RWPE2 (cell line): ENCODE measurements at regions not wholly inside any gene's neighbourhood (a gene's known extent, or its start where the extent isn't known, plus 50 kb on each side); places are given as distances from the start of the nearest gene placed in this dataset.

Experiments used
- ATAC-seq: fragments of 200-7000 bp; cut with Tn5 transposase; 3 replicates; pipeline ENCODE4 v1.9.1; 2021; ENCODE audit warnings: low read depth
- DNase-seq: peaks from one replicate; pipeline ENCODE4 v3.0.0-alpha.2; 2020; ENCODE audit warnings: low spot score
- H3K27ac ChIP-seq: fragments of 450-650 bp; 2 replicates; pipeline ENCODE4 v1.5.1; 2017; ENCODE audit warnings: mild to moderate bottlenecking; ENCODE audit not compliant: poor library complexity, severe bottlenecking
- H3K27me3 ChIP-seq: fragments of 250-450 bp; sonication (Bioruptor Pico); 2 replicates; pipeline ENCODE4 v1.5.1; 2021; ENCODE audit warnings: mild to moderate bottlenecking, moderate library complexity; ENCODE audit not compliant: insufficient read depth, poor library complexity, severe bottlenecking
- H3K36me3 ChIP-seq: fragments of 250-450 bp; sonication (Bioruptor Pico); 2 replicates; pipeline ENCODE4 v1.5.1; 2020; ENCODE audit warnings: low read depth, mild to moderate bottlenecking, moderate library complexity
- H3K4me1 ChIP-seq: fragments of 250-450 bp; sonication (Bioruptor Pico); 2 replicates; pipeline ENCODE4 v1.5.1; 2021; ENCODE audit warnings: mild to moderate bottlenecking, moderate library complexity; ENCODE audit not compliant: insufficient read depth, poor library complexity, severe bottlenecking
- H3K4me3 ChIP-seq: fragments of 250-450 bp; sonication (Bioruptor Pico); 2 replicates; pipeline ENCODE4 v1.5.1; 2021; ENCODE audit warnings: mild to moderate bottlenecking, moderate library complexity; ENCODE audit not compliant: severe bottlenecking
- H3K9me3 ChIP-seq: fragments of 250-450 bp; sonication (Bioruptor Pico); 2 replicates; pipeline ENCODE4 v1.5.1; 2021; ENCODE audit warnings: mild to moderate bottlenecking, moderate library complexity; ENCODE audit not compliant: severe bottlenecking
- TF ChIP-seq, protein P1 (sequence below): fragments of 450-650 bp; IDR thresholded peaks from one replicate; pipeline ENCODE4 v1.5.1; 2017; ENCODE audit warnings: mild to moderate bottlenecking, moderate library complexity; ENCODE audit not compliant: poor library complexity, severe bottlenecking

DNA sequence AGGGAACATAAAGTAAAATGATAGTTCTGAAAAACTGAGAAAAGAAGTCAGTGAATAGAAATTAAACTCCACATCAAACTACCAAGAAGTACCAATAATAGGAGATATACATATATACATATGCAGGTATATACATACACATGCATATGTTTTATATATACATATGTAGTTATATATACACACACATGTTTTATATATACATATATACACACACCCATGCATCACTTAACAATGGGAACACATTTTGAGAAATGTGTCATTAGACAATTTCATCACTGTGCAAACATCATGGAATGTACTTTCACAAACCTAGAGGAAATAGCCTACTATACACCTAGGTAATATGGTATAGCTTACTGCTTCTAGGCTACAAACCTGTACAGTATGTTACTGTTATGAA lies 626.8 kb upstream of the PCDH9 start:
- no peaks in the 10 kb centered on the region for H3K4me1 ChIP-seq
- H3K9me3 ChIP-seq = no peaks in the 10 kb centered on the region
- DNase-seq = no peak
- TF ChIP-seq, protein P1, sequence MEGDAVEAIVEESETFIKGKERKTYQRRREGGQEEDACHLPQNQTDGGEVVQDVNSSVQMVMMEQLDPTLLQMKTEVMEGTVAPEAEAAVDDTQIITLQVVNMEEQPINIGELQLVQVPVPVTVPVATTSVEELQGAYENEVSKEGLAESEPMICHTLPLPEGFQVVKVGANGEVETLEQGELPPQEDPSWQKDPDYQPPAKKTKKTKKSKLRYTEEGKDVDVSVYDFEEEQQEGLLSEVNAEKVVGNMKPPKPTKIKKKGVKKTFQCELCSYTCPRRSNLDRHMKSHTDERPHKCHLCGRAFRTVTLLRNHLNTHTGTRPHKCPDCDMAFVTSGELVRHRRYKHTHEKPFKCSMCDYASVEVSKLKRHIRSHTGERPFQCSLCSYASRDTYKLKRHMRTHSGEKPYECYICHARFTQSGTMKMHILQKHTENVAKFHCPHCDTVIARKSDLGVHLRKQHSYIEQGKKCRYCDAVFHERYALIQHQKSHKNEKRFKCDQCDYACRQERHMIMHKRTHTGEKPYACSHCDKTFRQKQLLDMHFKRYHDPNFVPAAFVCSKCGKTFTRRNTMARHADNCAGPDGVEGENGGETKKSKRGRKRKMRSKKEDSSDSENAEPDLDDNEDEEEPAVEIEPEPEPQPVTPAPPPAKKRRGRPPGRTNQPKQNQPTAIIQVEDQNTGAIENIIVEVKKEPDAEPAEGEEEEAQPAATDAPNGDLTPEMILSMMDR = no peak
- no peak overlapping the region for H3K27ac ChIP-seq
- no peak overlapping the region for H3K4me3 ChIP-seq
- no peak for ATAC-seq
- no peaks in the 10 kb centered on the region for H3K36me3 ChIP-seq
- no peaks in the 10 kb centered on the region for H3K27me3 ChIP-seq

- DNase-seq = no peak
- no peak for ATAC-seq
- no peaks in the 10 kb centered on the region for H3K27me3 ChIP-seq
- no peaks in the 10 kb centered on the region for H3K9me3 ChIP-seq
- no peaks in the 10 kb centered on the region for H3K4me1 ChIP-seq
- H3K4me3 ChIP-seq = no peak overlapping the region
- TF ChIP-seq, protein P1 = no peak
- H3K27ac ChIP-seq = no peak overlapping the region
- no peaks in the 10 kb centered on the region for H3K36me3 ChIP-seq
Measured at GRCh38 chr13:67855741-67856238, 625.7 kb upstream of the PCDH9 start.

DNA sequence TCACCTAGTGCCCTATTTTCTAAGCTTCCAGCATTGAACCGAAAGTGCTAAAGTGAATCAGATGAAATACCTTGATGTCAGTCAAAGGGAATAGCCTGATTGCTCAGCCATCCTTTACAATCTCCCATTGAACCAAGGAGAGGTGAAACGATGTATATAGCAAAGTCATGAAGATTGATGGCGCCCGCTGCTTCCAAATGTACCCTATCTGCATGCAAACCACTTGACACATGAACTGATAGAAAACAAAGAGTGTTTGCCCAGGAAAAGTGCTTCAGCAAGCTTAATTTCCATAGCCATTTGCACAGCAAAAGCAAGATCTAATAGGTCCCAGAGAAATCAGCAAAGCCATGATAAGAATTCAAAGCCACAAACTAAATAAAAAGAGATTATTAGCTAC lies 624.9 kb upstream of the PCDH9 start:
- H3K4me1 ChIP-seq = no peaks in the 10 kb centered on the region
- no peak overlapping the region for H3K27ac ChIP-seq
- H3K36me3 ChIP-seq = no peaks in the 10 kb centered on the region
- ATAC-seq (no peak), DNase-seq (no peak)
- H3K9me3 ChIP-seq = no peaks in the 10 kb centered on the region
- H3K27me3 ChIP-seq = no peaks in the 10 kb centered on the region
- TF ChIP-seq, protein P1 = no peak
- no peak overlapping the region for H3K4me3 ChIP-seq

- no peak for DNase-seq
- no peak overlapping the region for H3K4me3 ChIP-seq
- H3K9me3 ChIP-seq = no peaks in the 10 kb centered on the region
- H3K4me1 ChIP-seq = no peaks in the 10 kb centered on the region
- no peak for ATAC-seq
- H3K36me3 ChIP-seq = no peaks in the 10 kb centered on the region
- TF ChIP-seq, protein P1 = no peak
- H3K27me3 ChIP-seq = no peaks in the 10 kb centered on the region
- H3K27ac ChIP-seq = no peak overlapping the region
Measured at GRCh38 chr13:67844574-67844973, 614.4 kb upstream of the PCDH9 start.

DNA sequence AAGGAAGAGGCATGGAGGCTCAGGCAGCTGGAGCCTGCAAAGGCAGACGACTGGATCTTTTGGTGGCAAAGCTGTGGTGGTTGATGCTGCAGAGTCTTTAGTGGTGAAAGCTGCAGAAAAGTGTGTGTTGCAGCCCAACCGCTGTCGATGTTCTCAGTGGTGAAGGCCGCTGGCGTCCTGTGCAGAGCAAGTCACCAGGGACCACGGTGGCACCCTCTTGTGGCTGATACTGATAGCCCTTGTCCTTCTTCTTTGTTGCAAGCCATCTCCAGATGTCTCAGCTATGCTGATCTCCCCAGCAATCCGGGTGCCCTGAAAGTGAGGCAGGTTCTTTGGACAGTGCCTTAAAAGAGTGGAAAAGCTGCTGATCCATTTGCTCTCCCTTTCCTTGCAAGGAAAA lies 610.9 kb upstream of the PCDH9 start:
- Histone ChIP-seq H3K27ac (no peak overlapping the region), H3K4me3 (no peak overlapping the region), H3K36me3 (no peaks in the 10 kb centered on the region), H3K4me1 (no peaks in the 10 kb centered on the region), H3K9me3 (no peaks in the 10 kb centered on the region), H3K27me3 (no peaks in the 10 kb centered on the region)
- no peak for ATAC-seq
- no peak for DNase-seq
- TF ChIP-seq, protein P1 = no peak
